Prostate gland (tissue), 2 donors: ENCODE measurements at regions not wholly inside any gene's neighbourhood (a gene's known extent, or its start where the extent isn't known, plus 50 kb on each side); places are given as distances from the start of the nearest gene placed in this dataset.

Source experiments
- POLR2AphosphoS5 ChIP-seq: sonication (generic); formaldehyde crosslinking; IDR thresholded peaks from one replicate; pipeline ENCODE4 v1.6.1; 2017; ENCODE audit warnings: antibody characterized with exemption
- TF ChIP-seq, protein P1 (sequence below), 4 experiments: fragments of 200-600 bp in 2 of 4; fragments of 450-650 bp in 2 of 4; sonication (generic) in 2 of 4; IDR thresholded peaks; 1 replicate in 3 of 4; 2 replicates in 1 of 4; pipeline ENCODE4 v1.5.1; 2016 to 2019; ENCODE audit warnings: antibody characterized with exemption in 4 of 4, mild to moderate bottlenecking in 2 of 4, moderate library complexity in 2 of 4

DNA sequence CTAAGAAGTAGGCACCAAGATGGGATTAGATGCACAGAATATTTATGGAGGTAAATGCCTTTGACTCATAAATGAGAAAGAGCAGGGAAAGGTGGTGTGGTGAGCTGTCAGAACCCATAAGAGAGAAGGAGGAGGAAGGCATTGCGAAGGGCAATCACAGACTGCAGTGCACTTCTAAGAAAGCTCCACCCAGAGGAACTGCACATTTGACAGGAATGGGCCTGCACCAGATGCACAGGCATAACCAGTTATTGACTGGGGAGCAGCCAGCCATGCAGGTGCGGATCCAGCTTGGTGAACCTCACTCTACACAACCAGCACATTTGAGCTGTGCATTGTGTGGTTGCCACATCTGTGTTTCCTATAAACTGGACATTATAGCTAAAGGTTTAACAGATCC, 62.2 kb upstream of the L3MBTL4 start:
- TF ChIP-seq, protein P1, sequence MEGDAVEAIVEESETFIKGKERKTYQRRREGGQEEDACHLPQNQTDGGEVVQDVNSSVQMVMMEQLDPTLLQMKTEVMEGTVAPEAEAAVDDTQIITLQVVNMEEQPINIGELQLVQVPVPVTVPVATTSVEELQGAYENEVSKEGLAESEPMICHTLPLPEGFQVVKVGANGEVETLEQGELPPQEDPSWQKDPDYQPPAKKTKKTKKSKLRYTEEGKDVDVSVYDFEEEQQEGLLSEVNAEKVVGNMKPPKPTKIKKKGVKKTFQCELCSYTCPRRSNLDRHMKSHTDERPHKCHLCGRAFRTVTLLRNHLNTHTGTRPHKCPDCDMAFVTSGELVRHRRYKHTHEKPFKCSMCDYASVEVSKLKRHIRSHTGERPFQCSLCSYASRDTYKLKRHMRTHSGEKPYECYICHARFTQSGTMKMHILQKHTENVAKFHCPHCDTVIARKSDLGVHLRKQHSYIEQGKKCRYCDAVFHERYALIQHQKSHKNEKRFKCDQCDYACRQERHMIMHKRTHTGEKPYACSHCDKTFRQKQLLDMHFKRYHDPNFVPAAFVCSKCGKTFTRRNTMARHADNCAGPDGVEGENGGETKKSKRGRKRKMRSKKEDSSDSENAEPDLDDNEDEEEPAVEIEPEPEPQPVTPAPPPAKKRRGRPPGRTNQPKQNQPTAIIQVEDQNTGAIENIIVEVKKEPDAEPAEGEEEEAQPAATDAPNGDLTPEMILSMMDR (IDR thresholded peaks at IDR 0.05) = no peak
- TF ChIP-seq POLR2AphosphoS5 = no peak
